Effector CD4-positive, alpha-beta T cell (primary cell): ENCODE measurements at regions not wholly inside any gene's neighbourhood (a gene's known extent, or its start where the extent isn't known, plus 50 kb on each side); places are given as distances from the start of the nearest gene placed in this dataset.
"Not testable (repeated sequence)": the region's sequence is repeated elsewhere in the genome, so short reads cannot be mapped to it uniquely, and the experiment has no call there.

Experiments
- DNase-seq: peaks from one replicate; pipeline ENCODE4 v3.0.0-alpha.2; 2020

GRCh38 chr2:111252436-111252835 lies 131.7 kb downstream of the BCL2L11 start:
- DNase-seq = no peak

- DNase-seq = not testable (repeated sequence)
Measured at GRCh38 chr2:111254916-111255315, 134.2 kb downstream of the BCL2L11 start.

- not testable (repeated sequence) for DNase-seq
Measured at GRCh38 chr2:111256628-111257027, 135.9 kb downstream of the BCL2L11 start.

GRCh38 chr2:111257607-111258006 lies 136.9 kb downstream of the BCL2L11 start:
- DNase-seq = not testable (repeated sequence)

- not testable (repeated sequence) for DNase-seq
Measured at GRCh38 chr2:111258318-111258717, 137.6 kb downstream of the BCL2L11 start.

GRCh38 chr2:111262627-111263379 lies 142.1 kb downstream of the BCL2L11 start:
- not testable (repeated sequence) for DNase-seq

GRCh38 chr2:111263380-111264017 lies 142.8 kb downstream of the BCL2L11 start:
- DNase-seq = not testable (repeated sequence)

GRCh38 chr2:111264956-111265355 lies 144.2 kb downstream of the BCL2L11 start:
- DNase-seq = not testable (repeated sequence)

- DNase-seq = not testable (repeated sequence)
Measured at GRCh38 chr2:111266556-111266955, 145.8 kb downstream of the BCL2L11 start.

- not testable (repeated sequence) for DNase-seq
Measured at GRCh38 chr2:111267038-111267437, 146.3 kb downstream of the BCL2L11 start.

GRCh38 chr2:111269761-111270323 lies 149.1 kb downstream of the BCL2L11 start:
- DNase-seq = not testable (repeated sequence)

GRCh38 chr2:111270569-111270968 lies 149.9 kb downstream of the BCL2L11 start:
- not testable (repeated sequence) for DNase-seq

- not testable (repeated sequence) for DNase-seq
Measured at GRCh38 chr2:111271647-111272304, 151.1 kb downstream of the BCL2L11 start.

GRCh38 chr2:111273007-111273406 lies 152.3 kb downstream of the BCL2L11 start:
- DNase-seq = not testable (repeated sequence)

GRCh38 chr2:111275047-111275853 lies 154.5 kb downstream of the BCL2L11 start:
- not testable (repeated sequence) for DNase-seq

- not testable (repeated sequence) for DNase-seq
Measured at GRCh38 chr2:111275854-111276171, 155.1 kb downstream of the BCL2L11 start.

GRCh38 chr2:111278133-111278532 lies 157.4 kb downstream of the BCL2L11 start:
- DNase-seq = not testable (repeated sequence)

GRCh38 chr2:111280709-111281286 lies 160.1 kb downstream of the BCL2L11 start:
- DNase-seq = not testable (repeated sequence)

GRCh38 chr2:111282162-111282561 lies 161.4 kb downstream of the BCL2L11 start:
- DNase-seq = not testable (repeated sequence)

- not testable (repeated sequence) for DNase-seq
Measured at GRCh38 chr2:111287646-111288568, 167.2 kb downstream of the BCL2L11 start.

- not testable (repeated sequence) for DNase-seq
Measured at GRCh38 chr2:111290370-111290769, 169.7 kb downstream of the BCL2L11 start.
